ENCODE measurements at regions not wholly inside any gene's neighbourhood (a gene's known extent, or its start where the extent isn't known, plus 50 kb on each side); places are given as distances from the start of the nearest gene placed in this dataset.

DNA sequence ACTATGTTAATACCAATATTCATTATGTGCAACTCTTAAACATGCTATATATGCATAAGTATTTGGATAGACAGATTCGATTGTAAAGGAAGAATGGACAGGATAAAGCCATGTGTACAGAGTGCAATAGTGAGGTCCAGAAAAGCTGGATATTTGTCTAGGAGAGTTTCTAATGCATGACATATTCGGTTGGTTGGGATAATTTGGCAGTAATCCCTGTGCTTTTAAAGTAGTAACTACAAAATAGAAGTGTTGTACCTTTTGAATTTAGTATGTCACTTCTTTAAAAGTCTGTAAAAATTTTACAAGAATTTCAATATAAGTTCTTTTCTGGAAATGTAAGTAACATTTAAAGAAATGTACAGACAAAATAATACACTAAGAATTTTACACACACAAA, 774.5 kb downstream of the USP25 start:
- no peaks in the 10 kb centered on the region for H3K36me3 Mint-ChIP-seq (ENCODE audit: low read depth, unreplicated experiment)
- no peak for DNase-seq (ENCODE audit: low spot score)
- H3K9me3 Mint-ChIP-seq (ENCODE audit: unreplicated experiment) = no peaks in the 10 kb centered on the region
- H3K4me3 Mint-ChIP-seq (ENCODE audit: unreplicated experiment) = no peak overlapping the region
- no peak overlapping the region for H3K27ac Mint-ChIP-seq (ENCODE audit: unreplicated experiment)
- H3K4me1 Mint-ChIP-seq (ENCODE audit: unreplicated experiment) = peaks cover 3% of the 10 kb centered on the region
- TF ChIP-seq, protein P1, sequence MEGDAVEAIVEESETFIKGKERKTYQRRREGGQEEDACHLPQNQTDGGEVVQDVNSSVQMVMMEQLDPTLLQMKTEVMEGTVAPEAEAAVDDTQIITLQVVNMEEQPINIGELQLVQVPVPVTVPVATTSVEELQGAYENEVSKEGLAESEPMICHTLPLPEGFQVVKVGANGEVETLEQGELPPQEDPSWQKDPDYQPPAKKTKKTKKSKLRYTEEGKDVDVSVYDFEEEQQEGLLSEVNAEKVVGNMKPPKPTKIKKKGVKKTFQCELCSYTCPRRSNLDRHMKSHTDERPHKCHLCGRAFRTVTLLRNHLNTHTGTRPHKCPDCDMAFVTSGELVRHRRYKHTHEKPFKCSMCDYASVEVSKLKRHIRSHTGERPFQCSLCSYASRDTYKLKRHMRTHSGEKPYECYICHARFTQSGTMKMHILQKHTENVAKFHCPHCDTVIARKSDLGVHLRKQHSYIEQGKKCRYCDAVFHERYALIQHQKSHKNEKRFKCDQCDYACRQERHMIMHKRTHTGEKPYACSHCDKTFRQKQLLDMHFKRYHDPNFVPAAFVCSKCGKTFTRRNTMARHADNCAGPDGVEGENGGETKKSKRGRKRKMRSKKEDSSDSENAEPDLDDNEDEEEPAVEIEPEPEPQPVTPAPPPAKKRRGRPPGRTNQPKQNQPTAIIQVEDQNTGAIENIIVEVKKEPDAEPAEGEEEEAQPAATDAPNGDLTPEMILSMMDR (IDR thresholded peaks at IDR 0.05; ENCODE audit: unreplicated experiment) = no peak
- no peaks in the 10 kb centered on the region for H3K27me3 Mint-ChIP-seq (ENCODE audit: unreplicated experiment)

DNA sequence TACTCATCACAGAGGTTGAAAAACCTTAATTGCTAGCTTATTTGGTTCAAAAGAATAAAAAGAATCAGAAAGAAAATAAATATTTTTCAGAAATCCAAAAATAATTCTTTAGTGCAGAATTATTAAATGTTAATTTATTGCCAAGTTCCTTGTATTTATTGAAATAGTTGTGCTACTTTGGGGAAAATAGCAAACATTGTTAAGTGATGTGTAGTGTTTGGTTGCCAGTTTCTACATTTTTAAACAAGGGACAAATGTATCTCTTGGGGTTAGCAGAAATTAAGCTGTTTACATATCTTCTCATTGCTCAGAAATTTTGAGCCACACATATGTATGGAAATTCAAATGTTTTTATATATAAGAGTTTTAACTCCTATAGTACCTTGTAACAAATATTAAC, 775.0 kb downstream of the USP25 start:
- TF ChIP-seq, protein P1 (IDR thresholded peaks at IDR 0.05; ENCODE audit: unreplicated experiment) = no peak
- Mint-ChIP-seq H3K27ac (ENCODE audit: unreplicated experiment) (no peak overlapping the region), H3K4me1 (ENCODE audit: unreplicated experiment) (peaks cover 3% of the 10 kb centered on the region), H3K9me3 (ENCODE audit: unreplicated experiment) (no peaks in the 10 kb centered on the region), H3K27me3 (ENCODE audit: unreplicated experiment) (no peaks in the 10 kb centered on the region), H3K36me3 (ENCODE audit: low read depth, unreplicated experiment) (no peaks in the 10 kb centered on the region), H3K4me3 (ENCODE audit: unreplicated experiment) (no peak overlapping the region)
- DNase-seq (ENCODE audit: low spot score) = no peak

DNA sequence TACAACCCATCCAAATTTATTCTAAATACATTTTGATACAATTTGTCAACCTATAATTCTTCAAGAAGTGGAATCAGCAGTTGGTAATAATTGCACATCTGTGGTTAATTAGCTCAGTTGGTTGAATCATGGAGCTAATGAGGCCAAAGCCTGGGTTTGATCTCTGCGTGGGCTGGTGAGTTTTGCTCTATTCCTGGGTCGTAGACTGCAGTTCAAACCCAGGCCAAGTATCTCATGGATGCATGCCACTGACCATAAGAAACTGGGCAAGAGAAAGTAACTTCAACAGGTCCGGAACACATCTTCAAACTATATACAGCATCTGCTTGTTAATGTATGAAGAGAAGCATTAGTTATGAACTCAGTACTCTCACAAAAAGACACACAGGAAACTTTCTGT, 779.7 kb downstream of the USP25 start:
- Mint-ChIP-seq H3K4me3 (ENCODE audit: unreplicated experiment) (no peak overlapping the region), H3K9me3 (ENCODE audit: unreplicated experiment) (no peaks in the 10 kb centered on the region), H3K36me3 (ENCODE audit: low read depth, unreplicated experiment) (no peaks in the 10 kb centered on the region), H3K27me3 (ENCODE audit: unreplicated experiment) (no peaks in the 10 kb centered on the region), H3K27ac (ENCODE audit: unreplicated experiment) (no peak overlapping the region), H3K4me1 (ENCODE audit: unreplicated experiment) (peaks cover 3% of the 10 kb centered on the region)
- DNase-seq (ENCODE audit: low spot score) = no peak
- TF ChIP-seq, protein P1 (IDR thresholded peaks at IDR 0.05; ENCODE audit: unreplicated experiment) = no peak

DNA sequence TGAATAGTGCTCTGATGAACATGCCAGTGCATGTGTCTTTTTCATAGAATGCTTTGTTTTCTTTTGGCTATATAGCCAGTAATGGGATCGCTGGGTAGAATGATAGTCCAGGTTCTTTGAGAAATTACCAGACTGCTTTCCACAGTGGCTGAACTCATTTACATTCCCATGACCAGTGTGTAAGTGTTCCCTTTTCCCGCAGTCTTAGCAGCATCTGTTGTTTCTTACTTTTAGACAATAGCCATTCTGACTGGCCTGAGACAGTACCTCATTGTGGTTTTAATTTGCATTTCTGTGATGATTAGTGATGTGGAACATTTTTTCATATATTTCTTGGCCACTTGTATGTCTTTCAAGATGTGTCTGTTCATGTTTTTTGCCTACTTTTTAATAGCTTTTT, 784.5 kb downstream of the USP25 start:
- Mint-ChIP-seq H3K9me3 (ENCODE audit: unreplicated experiment) (no peaks in the 10 kb centered on the region), H3K27me3 (ENCODE audit: unreplicated experiment) (no peaks in the 10 kb centered on the region)
- no peak for DNase-seq (ENCODE audit: low spot score)

DNA sequence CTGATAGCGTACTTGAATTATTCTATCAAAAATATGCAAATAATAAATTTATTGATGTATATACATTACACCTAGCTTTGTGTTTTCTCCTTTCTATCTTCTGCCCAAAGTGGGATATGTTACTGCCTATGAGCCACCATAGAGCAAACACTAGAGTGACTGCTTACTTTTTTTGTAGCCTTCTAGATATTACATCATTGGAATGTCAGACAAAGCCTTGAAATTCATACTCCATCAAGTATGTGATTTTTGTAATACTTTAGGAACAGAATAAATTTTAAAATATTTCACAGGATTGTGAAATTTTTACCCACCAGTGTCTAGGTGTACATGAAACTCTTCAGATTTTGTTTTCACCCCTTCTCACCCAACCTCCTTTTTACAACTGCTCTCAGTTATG, 787.6 kb downstream of the USP25 start:
- Mint-ChIP-seq H3K9me3 (ENCODE audit: unreplicated experiment) (no peaks in the 10 kb centered on the region), H3K4me1 (ENCODE audit: unreplicated experiment) (no peaks in the 10 kb centered on the region), H3K27ac (ENCODE audit: unreplicated experiment) (no peak overlapping the region), H3K4me3 (ENCODE audit: unreplicated experiment) (no peak overlapping the region), H3K27me3 (ENCODE audit: unreplicated experiment) (no peaks in the 10 kb centered on the region), H3K36me3 (ENCODE audit: low read depth, unreplicated experiment) (no peaks in the 10 kb centered on the region)
- DNase-seq (ENCODE audit: low spot score) = no peak
- TF ChIP-seq, protein P1 (IDR thresholded peaks at IDR 0.05; ENCODE audit: unreplicated experiment) = no peak

More for the DNA sequence above, 784.5 kb downstream of the USP25 start:
- Mint-ChIP-seq H3K36me3 (ENCODE audit: low read depth, unreplicated experiment) (no peaks in the 10 kb centered on the region), H3K27ac (ENCODE audit: unreplicated experiment) (no peak overlapping the region), H3K4me3 (ENCODE audit: unreplicated experiment) (no peak overlapping the region), H3K4me1 (ENCODE audit: unreplicated experiment) (no peaks in the 10 kb centered on the region)
- TF ChIP-seq, protein P1 (IDR thresholded peaks at IDR 0.05; ENCODE audit: unreplicated experiment) = no peak
